Large intestine (tissue), 3 donors: ENCODE measurements at regions not wholly inside any gene's neighbourhood (a gene's known extent, or its start where the extent isn't known, plus 50 kb on each side); places are given as distances from the start of the nearest gene placed in this dataset.
A peak's percentile ranks its signal among the peaks of the same experiment; 100 is the strongest.

Experiments
- DNase-seq, 2 donors: peaks; one replicate each; pipeline versions ENCODE4 v3.0.0 to v3.0.0-alpha.2; 2013
- H3K27ac ChIP-seq: one replicate; pipeline ENCODE4 v1.5.1; 2013; ENCODE audit warnings: low read length
- H3K27me3 ChIP-seq: 2 replicates; pipeline ENCODE4 v1.6.1; 2013; ENCODE audit warnings: low read length; ENCODE audit not compliant: control insufficient read depth, insufficient read depth
- H3K36me3 ChIP-seq: 2 replicates; pipeline ENCODE4 v1.6.1; 2013; ENCODE audit warnings: low read length; ENCODE audit not compliant: control insufficient read depth, insufficient read depth
- H3K4me1 ChIP-seq: one replicate; pipeline ENCODE4 v1.6.1; 2013; ENCODE audit warnings: low read length; ENCODE audit not compliant: control insufficient read depth, insufficient read depth
- H3K4me3 ChIP-seq: one replicate; pipeline ENCODE4 v1.5.1; 2013; ENCODE audit warnings: low read length
- H3K9me3 ChIP-seq: one replicate; pipeline ENCODE4 v1.6.1; 2013; ENCODE audit warnings: mild to moderate bottlenecking, low read depth, low read length, moderate library complexity; ENCODE audit not compliant: control insufficient read depth
- WGBS: methylation state at CpG from one replicate; pipeline ENCODE4 v1.1.5; 2013; ENCODE audit warnings: low lambda C conversion rate; ENCODE audit not compliant: insufficient coverage; 5-methylcytosine and 5-hydroxymethylcytosine counted together

DNA sequence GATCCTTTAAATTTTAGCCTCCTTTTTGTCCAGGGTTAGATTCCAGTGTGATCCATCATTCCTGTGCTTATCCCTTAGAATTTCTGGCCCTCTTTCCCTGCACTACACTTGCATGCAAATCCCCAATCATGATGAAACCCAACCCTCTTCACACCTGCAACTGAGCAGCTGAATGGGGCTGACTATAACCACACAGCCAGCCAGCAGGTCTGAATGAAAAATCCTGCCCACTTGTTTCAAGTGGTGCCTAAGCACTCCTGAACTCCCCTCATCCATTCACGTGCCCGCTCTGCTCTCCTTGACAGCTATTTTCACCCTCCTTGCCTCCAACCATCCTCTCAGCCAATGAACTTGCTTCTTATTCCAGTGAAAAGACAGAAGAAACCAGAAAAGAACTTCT is 80.5 kb upstream of the AFF3 start:
- Histone ChIP-seq H3K36me3 (no peaks in the 10 kb centered on the region), H3K27ac (no peak overlapping the region), H3K4me3 (no peak overlapping the region), H3K27me3 (peaks cover 6% of the 10 kb centered on the region), H3K4me1 (no peaks in the 10 kb centered on the region), H3K9me3 (no peaks in the 10 kb centered on the region)
- no CpG with 5 or more reads among the region's 2 CpGs for whole genome bisulfite sequencing
- no peak for DNase-seq

DNA sequence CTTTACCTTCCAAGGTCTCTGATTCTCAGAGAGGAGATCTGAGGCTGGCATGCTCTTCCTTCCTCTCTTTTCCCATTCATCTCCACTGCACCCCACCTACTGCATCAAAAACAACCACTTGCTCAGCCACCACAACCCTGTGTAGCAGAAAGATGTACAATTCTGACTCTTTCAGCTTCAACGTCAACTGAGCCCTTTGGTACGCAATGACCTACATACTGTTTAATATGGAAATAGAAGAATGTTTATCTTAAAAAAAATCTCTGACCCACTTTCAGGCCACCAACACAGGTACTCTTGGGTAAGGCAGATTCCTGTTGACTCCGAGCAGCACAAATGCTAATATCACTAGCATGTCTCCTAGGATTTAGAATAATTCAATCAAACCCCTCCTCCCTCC is 76.2 kb upstream of the AFF3 start:
- Histone ChIP-seq H3K4me1 (peaks cover 9% of the 10 kb centered on the region), H3K27ac (no peak overlapping the region), H3K36me3 (no peaks in the 10 kb centered on the region), H3K4me3 (no peak overlapping the region), H3K9me3 (peaks cover 4% of the 10 kb centered on the region), H3K27me3 (no peaks in the 10 kb centered on the region)
- DNase-seq = no peak
- WGBS = 100% methylated on average over 1 of the region's 3 CpGs

GRCh38 chr2:100217323-100217722 is 74.9 kb upstream of the AFF3 start:
- Histone ChIP-seq H3K4me1 (peaks cover 14% of the 10 kb centered on the region), H3K27me3 (no peaks in the 10 kb centered on the region), H3K36me3 (no peaks in the 10 kb centered on the region), H3K9me3 (peaks cover 4% of the 10 kb centered on the region), H3K27ac (no peak overlapping the region), H3K4me3 (no peak overlapping the region)
- WGBS = no CpG with 5 or more reads among the region's 6 CpGs
- no peak for DNase-seq

DNA sequence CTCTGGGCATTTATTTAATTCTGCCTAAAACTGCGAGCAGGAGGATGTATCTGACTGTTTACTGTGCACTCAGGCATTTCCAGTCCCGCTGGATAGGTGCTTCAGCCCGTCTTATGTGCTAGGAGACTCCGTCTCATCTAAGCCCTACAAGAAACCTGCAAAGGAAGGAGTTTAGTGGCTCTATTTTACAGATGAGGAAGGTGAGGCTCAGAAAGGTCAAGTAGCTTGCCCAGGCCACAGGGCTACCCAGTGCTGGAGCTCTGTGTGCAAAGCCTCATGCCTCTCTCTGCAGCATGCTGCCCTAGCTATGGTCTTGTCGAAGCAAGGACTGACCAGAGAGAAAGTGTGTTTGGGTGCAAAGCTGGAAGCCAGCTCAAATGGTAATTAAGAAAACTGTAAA is 73.6 kb upstream of the AFF3 start:
- Histone ChIP-seq H3K9me3 (peaks cover 4% of the 10 kb centered on the region), H3K4me3 (no peak overlapping the region), H3K4me1 (peaks cover 14% of the 10 kb centered on the region), H3K36me3 (no peaks in the 10 kb centered on the region), H3K27ac (no peak overlapping the region), H3K27me3 (no peaks in the 10 kb centered on the region)
- DNase-seq = no peak
- WGBS = no CpG with 5 or more reads among the region's 5 CpGs

DNA sequence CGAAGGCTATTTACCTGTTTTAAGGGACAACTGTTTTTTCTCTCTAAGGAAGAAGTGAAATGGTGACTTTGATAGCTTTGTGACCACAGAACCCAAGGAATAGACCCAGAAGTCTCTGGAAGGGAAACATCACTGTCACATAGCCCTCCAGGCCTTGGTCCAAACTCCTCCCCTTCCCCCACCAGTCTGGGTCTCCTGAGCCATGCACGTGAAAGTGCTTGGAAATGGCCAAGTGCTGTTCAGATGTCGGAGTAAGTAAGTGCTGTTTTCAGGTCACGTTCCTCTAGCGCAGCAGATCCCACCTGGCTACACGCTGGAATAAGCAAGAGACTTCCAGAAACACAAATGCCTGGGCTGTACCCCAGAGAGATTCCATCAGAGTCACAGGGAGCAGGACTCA is 73.0 kb upstream of the AFF3 start:
- peaks cover 14% of the 10 kb centered on the region for H3K4me1 ChIP-seq
- H3K27ac ChIP-seq = no peak overlapping the region
- H3K4me3 ChIP-seq = no peak overlapping the region
- no peaks in the 10 kb centered on the region for H3K27me3 ChIP-seq
- WGBS = no CpG with 5 or more reads among the region's 6 CpGs
- DNase-seq = no peak
- peaks cover 4% of the 10 kb centered on the region for H3K9me3 ChIP-seq
- H3K36me3 ChIP-seq = no peaks in the 10 kb centered on the region

- DNase-seq = peak; percentile 81 to 85
- WGBS = 70% methylated on average over 2 of the region's 9 CpGs
- peaks cover 14% of the 10 kb centered on the region for H3K4me1 ChIP-seq
- peaks cover 4% of the 10 kb centered on the region for H3K9me3 ChIP-seq
- peak overlapping the region; percentile 57 for H3K27ac ChIP-seq
- H3K4me3 ChIP-seq = no peak overlapping the region
- no peaks in the 10 kb centered on the region for H3K27me3 ChIP-seq
- H3K36me3 ChIP-seq = no peaks in the 10 kb centered on the region
Observed at GRCh38 chr2:100214265-100214971, 72.0 kb upstream of the AFF3 start.

DNA sequence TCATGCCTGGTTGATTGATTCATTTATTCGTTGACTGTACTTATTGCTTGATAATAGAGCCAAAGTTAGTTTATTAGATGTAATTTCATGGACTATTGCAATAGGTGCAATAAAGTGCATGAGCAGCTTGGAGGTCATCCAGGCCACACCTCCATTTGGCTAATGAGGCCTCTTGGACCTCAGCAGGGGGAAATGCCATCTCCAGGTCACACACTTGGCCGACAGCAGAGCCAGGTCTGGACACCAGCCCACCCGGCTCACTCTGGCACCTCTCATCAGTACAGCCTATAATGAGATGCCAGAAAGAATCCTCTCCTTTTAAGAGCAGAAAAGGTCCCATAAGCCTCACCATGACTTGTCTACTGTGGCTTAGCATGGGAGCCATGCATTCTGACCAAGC is 71.2 kb upstream of the AFF3 start:
- H3K4me1 ChIP-seq = peaks cover 14% of the 10 kb centered on the region
- no peak overlapping the region for H3K4me3 ChIP-seq
- H3K27ac ChIP-seq = peak overlapping the region; percentile 57
- WGBS = 67% methylated on average over 1 of the region's 3 CpGs
- H3K27me3 ChIP-seq = no peaks in the 10 kb centered on the region
- no peaks in the 10 kb centered on the region for H3K36me3 ChIP-seq
- H3K9me3 ChIP-seq = peaks cover 4% of the 10 kb centered on the region
- DNase-seq = peak in 1 of 2 donors; percentile 48

DNA sequence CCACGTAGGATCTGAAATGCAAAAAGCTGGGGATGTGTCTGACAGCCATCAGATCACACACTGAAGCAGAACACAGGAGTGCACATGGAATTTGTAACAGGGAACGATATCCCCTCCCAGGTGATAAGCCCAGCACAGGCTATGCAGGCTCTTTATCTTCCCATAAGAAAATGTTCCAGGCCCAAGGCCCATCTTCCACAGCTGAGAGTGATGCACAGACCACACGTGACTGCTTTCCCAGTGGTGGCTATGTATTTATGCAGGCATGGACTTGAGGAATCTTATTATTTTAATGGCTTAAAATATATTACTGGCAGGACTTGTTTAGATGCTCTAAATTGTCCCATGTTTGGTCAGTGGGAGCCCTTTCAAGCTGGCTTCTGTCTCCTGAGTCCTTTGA is 70.5 kb upstream of the AFF3 start:
- no peak for DNase-seq
- peaks cover 4% of the 10 kb centered on the region for H3K9me3 ChIP-seq
- H3K36me3 ChIP-seq = no peaks in the 10 kb centered on the region
- no peak overlapping the region for H3K4me3 ChIP-seq
- H3K27ac ChIP-seq = no peak overlapping the region
- peaks cover 14% of the 10 kb centered on the region for H3K4me1 ChIP-seq
- no peaks in the 10 kb centered on the region for H3K27me3 ChIP-seq
- no CpG with 5 or more reads among the region's 3 CpGs for WGBS

GRCh38 chr2:100211521-100211920 is 69.1 kb upstream of the AFF3 start:
- WGBS = no CpG with 5 or more reads among the region's 3 CpGs
- DNase-seq = no peak

GRCh38 chr2:100208141-100208770 is 65.9 kb upstream of the AFF3 start:
- 60% methylated on average over 1 of the region's 13 CpGs for WGBS
- no peak overlapping the region for H3K27ac ChIP-seq
- DNase-seq = no peak

More at GRCh38 chr2:100211521-100211920, 69.1 kb upstream of the AFF3 start:
- Histone ChIP-seq H3K27me3 (peaks cover 2% of the 10 kb centered on the region), H3K36me3 (no peaks in the 10 kb centered on the region), H3K4me3 (no peak overlapping the region), H3K9me3 (peaks cover 4% of the 10 kb centered on the region), H3K27ac (no peak overlapping the region), H3K4me1 (peaks cover 14% of the 10 kb centered on the region)

More at GRCh38 chr2:100208141-100208770, 65.9 kb upstream of the AFF3 start:
- Histone ChIP-seq H3K4me3 (no peak overlapping the region), H3K36me3 (no peaks in the 10 kb centered on the region), H3K27me3 (peaks cover 2% of the 10 kb centered on the region), H3K9me3 (no peaks in the 10 kb centered on the region), H3K4me1 (peaks cover 2% of the 10 kb centered on the region)
